IPS-18a (cell line): ENCODE measurements at regions not wholly inside any gene's neighbourhood (a gene's known extent, or its start where the extent isn't known, plus 50 kb on each side); places are given as distances from the start of the nearest gene placed in this dataset.

ENCODE experiments used
- H3K27ac ChIP-seq: one replicate; pipeline ENCODE4 v1.5.1; 2013; ENCODE audit warnings: low read length
- H3K27me3 ChIP-seq: one replicate; pipeline ENCODE4 v1.6.1; 2013; ENCODE audit warnings: mild to moderate bottlenecking, low read length; ENCODE audit not compliant: control insufficient read depth, insufficient read depth
- H3K36me3 ChIP-seq: one replicate; pipeline ENCODE4 v1.6.1; 2013; ENCODE audit warnings: low read depth, low read length; ENCODE audit not compliant: control insufficient read depth
- H3K4me1 ChIP-seq: one replicate; pipeline ENCODE4 v1.6.1; 2013; ENCODE audit warnings: low read depth, low read length; ENCODE audit not compliant: control insufficient read depth
- H3K4me3 ChIP-seq: one replicate; pipeline ENCODE4 v1.5.1; 2013; ENCODE audit warnings: low read length
- H3K9ac ChIP-seq: one replicate; pipeline ENCODE4 v1.6.1; 2013; ENCODE audit warnings: mild to moderate bottlenecking, low read length, moderate library complexity
- H3K9me3 ChIP-seq: one replicate; pipeline ENCODE4 v1.6.1; 2013; ENCODE audit warnings: low read depth, low read length; ENCODE audit not compliant: control insufficient read depth

GRCh38 chr1:181142096-181142958 is 53.8 kb downstream of the IER5 start:
- peaks cover 4% of the 10 kb centered on the region for H3K4me1 ChIP-seq
- no peaks in the 10 kb centered on the region for H3K27me3 ChIP-seq
- peak overlapping the region; percentile 47 for H3K4me3 ChIP-seq
- H3K36me3 ChIP-seq, result no peaks in the 10 kb centered on the region
- H3K27ac ChIP-seq, result no peak overlapping the region
- no peaks in the 10 kb centered on the region for H3K9me3 ChIP-seq
- peak overlapping the region; percentile 41 for H3K9ac ChIP-seq

GRCh38 chr1:181143102-181143859 is 54.8 kb downstream of the IER5 start:
- H3K9ac ChIP-seq, result no peak overlapping the region
- no peaks in the 10 kb centered on the region for H3K36me3 ChIP-seq
- no peak overlapping the region for H3K27ac ChIP-seq
- H3K4me3 ChIP-seq, result no peak overlapping the region
- no peaks in the 10 kb centered on the region for H3K27me3 ChIP-seq
- H3K9me3 ChIP-seq, result no peaks in the 10 kb centered on the region
- H3K4me1 ChIP-seq, result peaks cover 4% of the 10 kb centered on the region

GRCh38 chr1:181144238-181144637 is 55.7 kb downstream of the IER5 start:
- Histone ChIP-seq H3K4me1 (peaks cover 4% of the 10 kb centered on the region), H3K9me3 (no peaks in the 10 kb centered on the region), H3K27me3 (no peaks in the 10 kb centered on the region), H3K4me3 (no peak overlapping the region), H3K9ac (no peak overlapping the region), H3K36me3 (no peaks in the 10 kb centered on the region), H3K27ac (no peak overlapping the region)

GRCh38 chr1:181148636-181149035 is 60.1 kb downstream of the IER5 start:
- H3K27me3 ChIP-seq, result no peaks in the 10 kb centered on the region
- no peak overlapping the region for H3K4me3 ChIP-seq
- no peaks in the 10 kb centered on the region for H3K9me3 ChIP-seq
- H3K4me1 ChIP-seq, result peaks cover 6% of the 10 kb centered on the region
- no peak overlapping the region for H3K27ac ChIP-seq
- H3K36me3 ChIP-seq, result no peaks in the 10 kb centered on the region
- no peak overlapping the region for H3K9ac ChIP-seq

GRCh38 chr1:181149326-181150125 is 61.0 kb downstream of the IER5 start:
- Histone ChIP-seq H3K27me3 (no peaks in the 10 kb centered on the region), H3K4me3 (no peak overlapping the region), H3K9ac (no peak overlapping the region), H3K9me3 (no peaks in the 10 kb centered on the region), H3K27ac (no peak overlapping the region), H3K36me3 (no peaks in the 10 kb centered on the region), H3K4me1 (peaks cover 6% of the 10 kb centered on the region)

- Histone ChIP-seq H3K27me3 (no peaks in the 10 kb centered on the region), H3K36me3 (no peaks in the 10 kb centered on the region), H3K4me3 (no peak overlapping the region), H3K9me3 (no peaks in the 10 kb centered on the region), H3K4me1 (peaks cover 6% of the 10 kb centered on the region), H3K9ac (no peak overlapping the region), H3K27ac (no peak overlapping the region)
These were observed 61.8 kb downstream of the IER5 start for GRCh38 chr1:181150273-181150672.

- Histone ChIP-seq H3K9me3 (no peaks in the 10 kb centered on the region), H3K9ac (no peak overlapping the region), H3K27me3 (no peaks in the 10 kb centered on the region), H3K4me1 (peaks cover 6% of the 10 kb centered on the region), H3K27ac (no peak overlapping the region), H3K4me3 (no peak overlapping the region), H3K36me3 (no peaks in the 10 kb centered on the region)
These were observed 62.3 kb downstream of the IER5 start for GRCh38 chr1:181150842-181151241.

- no peaks in the 10 kb centered on the region for H3K9me3 ChIP-seq
- no peak overlapping the region for H3K9ac ChIP-seq
- H3K4me3 ChIP-seq, result no peak overlapping the region
- no peaks in the 10 kb centered on the region for H3K36me3 ChIP-seq
- H3K27ac ChIP-seq, result no peak overlapping the region
- H3K27me3 ChIP-seq, result no peaks in the 10 kb centered on the region
- peaks cover 6% of the 10 kb centered on the region for H3K4me1 ChIP-seq
These were observed 63.2 kb downstream of the IER5 start for GRCh38 chr1:181151378-181152326.

GRCh38 chr1:181152892-181153633 is 64.6 kb downstream of the IER5 start:
- peaks cover 6% of the 10 kb centered on the region for H3K4me1 ChIP-seq
- H3K9me3 ChIP-seq, result no peaks in the 10 kb centered on the region
- no peak overlapping the region for H3K27ac ChIP-seq
- no peaks in the 10 kb centered on the region for H3K27me3 ChIP-seq
- H3K9ac ChIP-seq, result no peak overlapping the region
- no peaks in the 10 kb centered on the region for H3K36me3 ChIP-seq
- H3K4me3 ChIP-seq, result no peak overlapping the region

GRCh38 chr1:181153634-181153961 is 65.1 kb downstream of the IER5 start:
- Histone ChIP-seq H3K4me1 (peaks cover 6% of the 10 kb centered on the region), H3K9me3 (no peaks in the 10 kb centered on the region), H3K36me3 (no peaks in the 10 kb centered on the region), H3K27me3 (no peaks in the 10 kb centered on the region), H3K9ac (no peak overlapping the region), H3K27ac (no peak overlapping the region), H3K4me3 (no peak overlapping the region)
